Lower lobe of right lung (tissue), 2 donors: ENCODE measurements at regions not wholly inside any gene's neighbourhood (a gene's known extent, or its start where the extent isn't known, plus 50 kb on each side); places are given as distances from the start of the nearest gene placed in this dataset.

Experiments
- ATAC-seq, 2 donors: fragments of 200-7000 bp; cut with Tn5 transposase; one replicate each; pipeline ENCODE4 v1.9.1; 2020 to 2022; ENCODE audit warnings: mild to moderate bottlenecking in 2 of 2, moderate library complexity in 2 of 2
- DNase-seq: peaks from one replicate; pipeline ENCODE4 v3.0.0-alpha.2; 2020
- H3K27ac ChIP-seq: fragments of 200-600 bp; one replicate; pipeline ENCODE4 v1.8.0; 2022
- H3K27me3 ChIP-seq: fragments of 200-600 bp; one replicate; pipeline ENCODE4 v1.8.0; 2022; ENCODE audit warnings: low read depth
- H3K36me3 ChIP-seq: fragments of 200-600 bp; one replicate; pipeline ENCODE4 v1.8.0; 2022; ENCODE audit warnings: mild to moderate bottlenecking
- H3K4me1 ChIP-seq: fragments of 200-600 bp; one replicate; pipeline ENCODE4 v1.8.0; 2022
- H3K4me3 ChIP-seq: fragments of 200-600 bp; one replicate; pipeline ENCODE4 v1.8.0; 2022; ENCODE audit warnings: mild to moderate bottlenecking
- H3K9me3 ChIP-seq: fragments of 200-600 bp; one replicate; pipeline ENCODE4 v1.8.0; 2022
- CTCF ChIP-seq: fragments of 200-600 bp; IDR thresholded peaks from one replicate; pipeline ENCODE4 v1.8.0; 2022; ENCODE audit warnings: antibody characterized with exemption, mild to moderate bottlenecking
- intact Hi-C: fragments of 100-400 bp; cut with DNase I; formaldehyde crosslinking; loops from one replicate; pipeline ENCODE4 v1.11.0; 2022
- donor health status: DM: no; HTN: yes; CAD: no; lungs with severe emphysema.

- H3K27me3 ChIP-seq: no peaks in the 10 kb centered on the region
- TF ChIP-seq CTCF: no peak
- DNase-seq (no peak), ATAC-seq (no peak)
- intact Hi-C loops: no loop called here
- no peaks in the 10 kb centered on the region for H3K4me1 ChIP-seq
- no peak overlapping the region for H3K4me3 ChIP-seq
- H3K9me3 ChIP-seq: no peaks in the 10 kb centered on the region
- no peaks in the 10 kb centered on the region for H3K36me3 ChIP-seq
- H3K27ac ChIP-seq: no peak overlapping the region
Measured at GRCh38 chr15:87500240-87500639, 756.3 kb downstream of the NTRK3 start.

- Histone ChIP-seq H3K36me3 (no peaks in the 10 kb centered on the region), H3K4me1 (no peaks in the 10 kb centered on the region), H3K4me3 (no peak overlapping the region), H3K9me3 (no peaks in the 10 kb centered on the region), H3K27ac (no peak overlapping the region), H3K27me3 (no peaks in the 10 kb centered on the region)
- ATAC-seq (no peak), DNase-seq (no peak)
- no peak for TF ChIP-seq CTCF
- intact Hi-C loops: no loop called here
Measured at GRCh38 chr15:87498560-87498959, 758.0 kb downstream of the NTRK3 start.

- Histone ChIP-seq H3K27me3 (no peaks in the 10 kb centered on the region), H3K4me1 (no peaks in the 10 kb centered on the region), H3K9me3 (no peaks in the 10 kb centered on the region), H3K27ac (no peak overlapping the region), H3K36me3 (no peaks in the 10 kb centered on the region), H3K4me3 (no peak overlapping the region)
- no peak for TF ChIP-seq CTCF
- ATAC-seq (no peak), DNase-seq (no peak)
- intact Hi-C loops: no loop called here
Measured at GRCh38 chr15:87496795-87497194, 759.7 kb downstream of the NTRK3 start.

GRCh38 chr15:87496109-87496508 lies 760.4 kb downstream of the NTRK3 start:
- ATAC-seq (no peak), DNase-seq (no peak)
- TF ChIP-seq CTCF: no peak
- Histone ChIP-seq H3K9me3 (no peaks in the 10 kb centered on the region), H3K27ac (no peak overlapping the region), H3K4me3 (no peak overlapping the region), H3K4me1 (no peaks in the 10 kb centered on the region), H3K36me3 (no peaks in the 10 kb centered on the region), H3K27me3 (no peaks in the 10 kb centered on the region)
- intact Hi-C loops: no loop called here

- Histone ChIP-seq H3K27me3 (no peaks in the 10 kb centered on the region), H3K27ac (no peak overlapping the region), H3K4me1 (no peaks in the 10 kb centered on the region), H3K36me3 (no peaks in the 10 kb centered on the region), H3K9me3 (no peaks in the 10 kb centered on the region), H3K4me3 (no peak overlapping the region)
- DNase-seq (no peak), ATAC-seq (no peak)
- no peak for TF ChIP-seq CTCF
- intact Hi-C loops: no loop called here
Measured at GRCh38 chr15:87493803-87494202, 762.7 kb downstream of the NTRK3 start.

GRCh38 chr15:87492321-87492720 lies 764.2 kb downstream of the NTRK3 start:
- H3K36me3 ChIP-seq: no peaks in the 10 kb centered on the region
- intact Hi-C loops: no loop called here
- no peak for TF ChIP-seq CTCF

More at GRCh38 chr15:87492321-87492720, 764.2 kb downstream of the NTRK3 start:
- no peak for DNase-seq
- Histone ChIP-seq H3K4me1 (no peaks in the 10 kb centered on the region), H3K27me3 (no peaks in the 10 kb centered on the region), H3K9me3 (no peaks in the 10 kb centered on the region), H3K27ac (no peak overlapping the region), H3K4me3 (no peak overlapping the region)
- no peak for ATAC-seq
